RKO (cell line): ENCODE measurements at regions not wholly inside any gene's neighbourhood (a gene's known extent, or its start where the extent isn't known, plus 50 kb on each side); places are given as distances from the start of the nearest gene placed in this dataset.
"Not testable (repeated sequence)": the region's sequence is repeated elsewhere in the genome, so short reads cannot be mapped to it uniquely, and the experiment has no call there.

Source experiments
- DNase-seq: peaks from one replicate; pipeline ENCODE4 v3.0.0-alpha.2; 2016; ENCODE audit warnings: low spot score

GRCh38 chr7:149682038-149682437 lies 91.3 kb downstream of the ZNF467 start:
- no peak for DNase-seq

GRCh38 chr7:149681274-149681673 lies 92.1 kb downstream of the ZNF467 start:
- no peak for DNase-seq

GRCh38 chr7:149680331-149681025 lies 92.9 kb downstream of the ZNF467 start:
- no peak for DNase-seq

GRCh38 chr7:149674728-149675385 lies 98.5 kb downstream of the ZNF467 start:
- DNase-seq, result not testable (repeated sequence)

- no peak for DNase-seq
Measured at GRCh38 chr7:149673006-149673405, 100.4 kb downstream of the ZNF467 start.

GRCh38 chr7:149670288-149670687 lies 103.1 kb downstream of the ZNF467 start:
- DNase-seq, result no peak

GRCh38 chr7:149669121-149669818 lies 104.1 kb downstream of the ZNF467 start:
- DNase-seq, result peak; percentile 73

- DNase-seq, result no peak
Measured at GRCh38 chr7:149666360-149666945, 106.9 kb downstream of the ZNF467 start.

- DNase-seq, result not testable (repeated sequence)
Measured at GRCh38 chr7:149665618-149666017, 107.8 kb downstream of the ZNF467 start.

- DNase-seq, result no peak
Measured at GRCh38 chr7:149664666-149665065, 108.7 kb downstream of the ZNF467 start.

GRCh38 chr7:149664176-149664575 lies 109.2 kb downstream of the ZNF467 start:
- DNase-seq, result no peak

GRCh38 chr7:149662591-149663095 lies 110.7 kb downstream of the ZNF467 start:
- peak; percentile 33 for DNase-seq

- DNase-seq, result no peak
Measured at GRCh38 chr7:149655784-149656183, 117.6 kb downstream of the ZNF467 start.

- DNase-seq, result no peak
Measured at GRCh38 chr7:149654588-149654987, 118.8 kb downstream of the ZNF467 start.

- not testable (repeated sequence) for DNase-seq
Measured at GRCh38 chr7:149650190-149650589, 123.2 kb downstream of the ZNF467 start.

GRCh38 chr7:149644754-149645153 lies 128.6 kb downstream of the ZNF467 start:
- no peak for DNase-seq

- DNase-seq, result no peak
Measured at GRCh38 chr7:149642589-149642988, 130.8 kb downstream of the ZNF467 start.

GRCh38 chr7:149638566-149639320 lies 134.6 kb downstream of the ZNF467 start:
- no peak for DNase-seq

- DNase-seq, result no peak
Measured at GRCh38 chr7:149637911-149638565, 135.3 kb downstream of the ZNF467 start.

GRCh38 chr7:149635561-149636329 lies 137.6 kb downstream of the ZNF467 start:
- no peak for DNase-seq
